ENCODE measurements at regions not wholly inside any gene's neighbourhood (a gene's known extent, or its start where the extent isn't known, plus 50 kb on each side); places are given as distances from the start of the nearest gene placed in this dataset.

GRCh38 chr10:109022417-109023049 lies 900.8 kb downstream of the XPNPEP1 start:
- TF ChIP-seq CTCF (IDR thresholded peaks at IDR 0.05; ENCODE audit: low read length) (no peak), EZH2 (IDR thresholded peaks at IDR 0.05; ENCODE audit: borderline replicate concordance, low read length) (no peak)

All from OCI-LY1 (cell line).